ENCODE measurements at regions not wholly inside any gene's neighbourhood (a gene's known extent, or its start where the extent isn't known, plus 50 kb on each side); places are given as distances from the start of the nearest gene placed in this dataset.

- no peak for TF ChIP-seq CTCF (conservative IDR thresholded peaks at IDR 0.05; ENCODE audit: low read depth, low read length)
- TF ChIP-seq EZH2 (IDR thresholded peaks at IDR 0.05; ENCODE audit: borderline replicate concordance, low read depth, low read length, poor library complexity, severe bottlenecking), result no peak
Measured at GRCh38 chr5:82854956-82855355, 222.2 kb downstream of the TMEM167A start.

All from A673 (cell line).